Uterus (tissue), 3 donors: ENCODE measurements at regions not wholly inside any gene's neighbourhood (a gene's known extent, or its start where the extent isn't known, plus 50 kb on each side); places are given as distances from the start of the nearest gene placed in this dataset.

ENCODE experiments used
- DNase-seq, 2 donors: peaks; one replicate each; pipeline ENCODE4 v3.0.0-alpha.2; 2019 to 2020
- H3K27ac ChIP-seq, 2 donors: fragments of 200-600 bp; sonication (generic); 1 replicate in 1 of 2; 2 replicates in 1 of 2; pipeline ENCODE4 v1.5.1; 2016 to 2018
- H3K27me3 ChIP-seq, 2 donors: fragments of 200-600 bp; sonication (generic); one replicate each; pipeline ENCODE4 v1.5.1; 2018 to 2019; ENCODE audit warnings: control low read depth in 1 of 2
- H3K36me3 ChIP-seq, 2 donors: fragments of 200-600 bp; sonication (generic); one replicate each; pipeline ENCODE4 v1.5.1; 2019; ENCODE audit warnings: control low read depth in 1 of 2
- H3K4me1 ChIP-seq, 2 donors: fragments of 200-600 bp; sonication (generic); one replicate each; pipeline ENCODE4 v1.5.1; 2018 to 2019; ENCODE audit warnings: control low read depth in 1 of 2
- H3K4me3 ChIP-seq, 2 donors: fragments of 200-600 bp; sonication (generic); 1 replicate in 1 of 2; 2 replicates in 1 of 2; pipeline ENCODE4 v1.5.1; 2018 to 2019; ENCODE audit warnings: mild to moderate bottlenecking in 1 of 2
- H3K9me3 ChIP-seq, 2 donors: fragments of 200-600 bp; sonication (generic); one replicate each; pipeline ENCODE4 v1.5.1; 2019; ENCODE audit warnings: control low read depth in 1 of 2
- POLR2A ChIP-seq, 2 donors: fragments of 450-650 bp; IDR thresholded peaks; one replicate each; pipeline ENCODE4 v1.6.1; 2016; ENCODE audit warnings: antibody characterized with exemption in 2 of 2, mild to moderate bottlenecking in 1 of 2, moderate library complexity in 1 of 2
- intact Hi-C: fragments of 100-400 bp; cut with DNase I; formaldehyde crosslinking; loops from one replicate; pipeline ENCODE4 v1.15.1; 2023; ENCODE audit warnings: low total_unique reads
- TF ChIP-seq, protein P1 (sequence below), 4 experiments: fragments of 200-600 bp in 2 of 4; fragments of 450-650 bp in 2 of 4; sonication (generic) in 2 of 4; IDR thresholded peaks; one replicate each; pipeline ENCODE4 v1.5.1; 2016 to 2019; ENCODE audit warnings: antibody characterized with exemption in 4 of 4, mild to moderate bottlenecking in 2 of 4, moderate library complexity in 1 of 4
- donor health status: DM: yes; HTN: yes; CAD: no.

DNA sequence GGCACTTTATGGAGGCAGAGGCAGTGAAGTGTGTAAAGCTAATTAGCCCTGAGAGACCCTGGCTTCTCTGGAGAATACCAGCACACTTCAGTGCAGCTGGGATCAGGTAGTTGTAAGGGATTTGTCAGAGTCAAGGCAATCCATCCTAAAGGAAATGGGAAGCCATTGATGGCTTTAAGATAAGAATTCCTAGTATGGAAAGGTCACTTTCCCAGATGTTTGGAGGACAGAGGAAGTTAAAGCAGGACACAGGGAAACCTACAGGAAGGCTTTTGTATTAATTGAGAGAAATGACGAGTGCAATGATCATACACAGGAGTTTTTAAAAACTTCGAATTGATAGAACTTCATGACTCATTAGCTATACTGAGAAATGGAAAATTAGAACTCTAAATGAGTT, 254.4 kb downstream of the SLC16A7 start:
- H3K4me1 ChIP-seq = no peaks in the 10 kb centered on the region
- H3K27ac ChIP-seq = no peak overlapping the region
- no peak overlapping the region for H3K4me3 ChIP-seq
- no peaks in the 10 kb centered on the region for H3K9me3 ChIP-seq
- TF ChIP-seq POLR2A (IDR thresholded peaks at IDR 0.05) = no peak
- TF ChIP-seq, protein P1, sequence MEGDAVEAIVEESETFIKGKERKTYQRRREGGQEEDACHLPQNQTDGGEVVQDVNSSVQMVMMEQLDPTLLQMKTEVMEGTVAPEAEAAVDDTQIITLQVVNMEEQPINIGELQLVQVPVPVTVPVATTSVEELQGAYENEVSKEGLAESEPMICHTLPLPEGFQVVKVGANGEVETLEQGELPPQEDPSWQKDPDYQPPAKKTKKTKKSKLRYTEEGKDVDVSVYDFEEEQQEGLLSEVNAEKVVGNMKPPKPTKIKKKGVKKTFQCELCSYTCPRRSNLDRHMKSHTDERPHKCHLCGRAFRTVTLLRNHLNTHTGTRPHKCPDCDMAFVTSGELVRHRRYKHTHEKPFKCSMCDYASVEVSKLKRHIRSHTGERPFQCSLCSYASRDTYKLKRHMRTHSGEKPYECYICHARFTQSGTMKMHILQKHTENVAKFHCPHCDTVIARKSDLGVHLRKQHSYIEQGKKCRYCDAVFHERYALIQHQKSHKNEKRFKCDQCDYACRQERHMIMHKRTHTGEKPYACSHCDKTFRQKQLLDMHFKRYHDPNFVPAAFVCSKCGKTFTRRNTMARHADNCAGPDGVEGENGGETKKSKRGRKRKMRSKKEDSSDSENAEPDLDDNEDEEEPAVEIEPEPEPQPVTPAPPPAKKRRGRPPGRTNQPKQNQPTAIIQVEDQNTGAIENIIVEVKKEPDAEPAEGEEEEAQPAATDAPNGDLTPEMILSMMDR (IDR thresholded peaks at IDR 0.05) = no peak
- no peaks in the 10 kb centered on the region for H3K36me3 ChIP-seq
- DNase-seq = no peak
- H3K27me3 ChIP-seq = no peaks in the 10 kb centered on the region
- intact Hi-C loops = no loop called here

DNA sequence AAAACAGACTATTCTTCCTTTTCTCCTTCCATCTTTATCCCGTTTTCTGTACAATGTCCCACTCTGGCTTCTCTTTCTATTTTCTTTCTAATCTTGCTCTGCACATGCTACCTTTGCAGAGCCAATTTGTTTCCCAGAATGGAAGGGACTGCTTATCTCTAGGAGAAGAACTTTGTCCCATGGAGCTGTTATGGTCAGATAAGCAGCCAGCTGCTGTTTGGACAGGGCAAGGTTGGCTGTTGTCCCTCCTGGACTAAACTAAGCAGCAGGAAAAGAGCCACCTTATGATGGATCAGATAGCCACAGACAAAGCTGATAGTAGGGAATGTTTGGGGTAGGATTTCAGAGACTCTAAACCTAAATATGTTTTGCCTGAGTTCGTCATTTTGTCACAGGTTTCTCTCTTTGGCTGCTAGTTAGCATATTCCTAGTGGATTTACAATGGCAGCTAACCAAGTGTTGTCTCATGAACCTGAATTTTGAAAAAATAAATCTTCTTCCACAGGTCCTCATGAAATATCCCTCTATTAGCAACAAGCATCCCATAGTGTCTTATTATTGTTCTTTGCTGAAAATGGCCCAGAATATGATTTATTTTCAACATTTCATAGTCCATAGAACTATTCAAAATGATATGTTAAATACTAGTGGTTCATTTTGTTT, 262.8 kb downstream of the SLC16A7 start:
- Histone ChIP-seq H3K36me3 (no peaks in the 10 kb centered on the region), H3K27ac (no peak overlapping the region), H3K27me3 (no peaks in the 10 kb centered on the region), H3K4me1 (no peaks in the 10 kb centered on the region), H3K4me3 (no peak overlapping the region), H3K9me3 (no peaks in the 10 kb centered on the region)
- no peak for DNase-seq
- TF ChIP-seq, protein P1 (IDR thresholded peaks at IDR 0.05) = no peak
- no peak for TF ChIP-seq POLR2A (IDR thresholded peaks at IDR 0.05)
- intact Hi-C loops = no loop called here

DNA sequence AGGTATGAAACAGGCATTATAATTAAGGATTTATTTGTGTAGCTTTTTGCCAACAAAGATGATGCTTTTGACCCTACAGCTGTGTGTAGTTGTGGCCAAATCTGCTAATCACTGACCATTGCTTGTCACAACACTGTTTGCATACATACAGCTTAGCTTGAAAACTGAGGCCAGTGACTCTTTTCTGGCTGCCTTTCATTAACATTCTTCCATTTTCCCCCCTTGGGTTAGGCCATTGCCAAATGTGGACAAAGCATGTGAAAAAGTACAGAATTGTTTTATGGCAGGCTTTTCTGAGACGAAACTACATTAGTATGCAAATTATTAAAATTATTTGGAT, 263.3 kb downstream of the SLC16A7 start:
- DNase-seq = no peak
- H3K27me3 ChIP-seq = no peaks in the 10 kb centered on the region
- H3K9me3 ChIP-seq = no peaks in the 10 kb centered on the region
- no peaks in the 10 kb centered on the region for H3K36me3 ChIP-seq
- H3K27ac ChIP-seq = no peak overlapping the region
- no peak overlapping the region for H3K4me3 ChIP-seq
- TF ChIP-seq, protein P1 (IDR thresholded peaks at IDR 0.05) = no peak
- TF ChIP-seq POLR2A (IDR thresholded peaks at IDR 0.05) = no peak
- intact Hi-C loops = no loop called here
- no peaks in the 10 kb centered on the region for H3K4me1 ChIP-seq

DNA sequence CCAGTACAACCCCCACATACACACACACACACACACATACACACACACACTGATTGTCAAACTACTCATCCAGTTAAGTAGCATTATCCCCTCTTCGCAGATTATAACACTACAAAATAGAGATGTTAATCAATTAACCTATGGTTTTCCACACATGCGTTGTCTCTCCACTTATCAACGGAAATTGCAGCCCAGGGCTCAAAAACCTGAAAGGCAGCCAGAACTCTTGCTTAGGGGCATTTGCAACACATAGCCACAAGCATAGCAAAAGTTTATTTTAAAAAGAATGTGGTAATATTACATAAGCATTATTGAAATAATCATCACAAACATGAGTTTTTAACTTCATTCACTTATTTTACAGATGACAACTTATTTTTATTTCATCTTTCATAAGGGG, 265.8 kb downstream of the SLC16A7 start:
- H3K27me3 ChIP-seq = no peaks in the 10 kb centered on the region
- no peak for DNase-seq
- H3K27ac ChIP-seq = no peak overlapping the region
- intact Hi-C loops = no loop called here
- H3K4me1 ChIP-seq = no peaks in the 10 kb centered on the region
- H3K9me3 ChIP-seq = no peaks in the 10 kb centered on the region
- no peak overlapping the region for H3K4me3 ChIP-seq
- no peak for TF ChIP-seq POLR2A (IDR thresholded peaks at IDR 0.05)
- TF ChIP-seq, protein P1 (IDR thresholded peaks at IDR 0.05) = no peak
- no peaks in the 10 kb centered on the region for H3K36me3 ChIP-seq

DNA sequence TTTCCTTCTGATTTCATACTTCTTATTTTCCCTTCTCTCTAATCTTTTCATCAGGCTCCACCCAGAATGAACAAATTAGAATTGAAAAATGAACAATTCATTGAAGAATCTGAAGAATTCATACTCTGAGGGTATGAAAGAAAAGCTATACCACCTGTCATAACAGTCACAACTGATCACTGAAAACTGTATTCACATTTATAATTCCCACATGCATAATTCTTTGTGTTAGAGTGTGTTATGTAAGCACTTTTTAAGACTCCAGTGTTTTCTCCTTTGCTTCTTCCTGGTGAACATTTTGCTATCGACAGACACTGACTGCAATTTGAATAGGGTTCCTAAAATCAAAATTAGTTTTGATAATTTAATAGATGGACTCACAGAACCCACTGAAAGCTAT, 271.2 kb downstream of the SLC16A7 start:
- DNase-seq = no peak
- no peak overlapping the region for H3K4me3 ChIP-seq
- no peaks in the 10 kb centered on the region for H3K27me3 ChIP-seq
- H3K27ac ChIP-seq = no peak overlapping the region
- TF ChIP-seq, protein P1 (IDR thresholded peaks at IDR 0.05) = no peak
- TF ChIP-seq POLR2A (IDR thresholded peaks at IDR 0.05) = no peak
- no peaks in the 10 kb centered on the region for H3K9me3 ChIP-seq
- H3K4me1 ChIP-seq = no peaks in the 10 kb centered on the region
- intact Hi-C loops = no loop called here
- H3K36me3 ChIP-seq = no peaks in the 10 kb centered on the region
